ENCODE measurements at regions not wholly inside any gene's neighbourhood (a gene's known extent, or its start where the extent isn't known, plus 50 kb on each side); places are given as distances from the start of the nearest gene placed in this dataset.

DNA sequence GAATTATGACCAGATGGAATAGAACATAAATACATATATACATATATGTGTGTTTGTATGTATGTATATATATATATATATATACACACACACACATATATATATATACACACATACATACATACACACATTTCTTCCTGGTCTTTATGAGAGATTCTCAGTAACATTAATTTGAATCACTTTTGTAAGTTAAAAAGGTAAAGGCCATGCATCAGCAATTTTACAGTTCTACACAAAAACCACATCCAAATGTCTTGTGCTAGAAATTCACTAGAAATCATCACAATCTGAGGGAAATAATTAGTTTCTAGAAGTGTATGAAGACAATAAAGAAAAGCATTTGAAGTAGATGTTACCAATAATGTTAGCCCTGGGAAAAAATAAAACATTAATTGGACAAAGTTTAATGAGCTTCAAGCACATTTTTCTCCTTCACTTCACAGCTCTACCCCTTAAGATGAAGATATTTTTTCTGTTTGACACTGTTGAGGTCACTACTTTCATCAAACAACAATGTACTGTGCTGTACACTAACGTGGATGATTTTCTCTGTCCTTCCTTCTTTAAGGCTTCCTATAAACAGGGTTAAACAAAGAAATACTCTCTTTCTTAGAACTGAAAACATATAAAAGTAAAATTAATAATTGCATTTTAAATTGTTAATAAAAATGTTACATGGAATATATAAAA, 189.2 kb upstream of the NR4A3 start:
- Mint-ChIP-seq H3K36me3 (no peaks in the 10 kb centered on the region), H3K9me3 (no peaks in the 10 kb centered on the region)

DNA sequence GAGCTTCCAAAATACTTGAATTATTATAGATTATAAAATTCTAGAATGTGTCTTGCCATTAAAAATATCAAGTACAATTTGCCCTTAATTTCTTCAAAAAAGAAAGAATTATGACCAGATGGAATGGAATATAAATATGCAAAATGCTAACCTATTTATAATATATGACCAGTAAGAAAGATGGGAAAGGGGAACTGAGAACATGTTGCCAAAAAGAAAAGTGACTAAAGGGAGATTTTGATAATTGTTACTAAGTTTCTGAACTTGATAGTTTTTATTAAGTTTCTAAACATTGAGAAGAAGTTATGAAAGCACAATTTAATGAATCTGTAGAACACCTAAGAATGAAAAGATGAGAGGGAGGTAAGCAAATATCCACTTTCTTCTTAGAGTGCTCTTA, 188.4 kb upstream of the NR4A3 start:
- DNase-seq (ENCODE audit: low spot score) (no peak), ATAC-seq (no peak)
- Mint-ChIP-seq H3K4me1 (peaks cover 8% of the 10 kb centered on the region), H3K36me3 (no peaks in the 10 kb centered on the region), H3K9me3 (no peaks in the 10 kb centered on the region), H3K27ac (no peak overlapping the region), H3K4me3 (no peak overlapping the region), H3K27me3 (ENCODE audit: low read depth) (no peaks in the 10 kb centered on the region)
- POLR2A ChIA-PET: no interaction called here
- CTCF ChIA-PET: no interaction called here
- TF ChIP-seq, protein P1, sequence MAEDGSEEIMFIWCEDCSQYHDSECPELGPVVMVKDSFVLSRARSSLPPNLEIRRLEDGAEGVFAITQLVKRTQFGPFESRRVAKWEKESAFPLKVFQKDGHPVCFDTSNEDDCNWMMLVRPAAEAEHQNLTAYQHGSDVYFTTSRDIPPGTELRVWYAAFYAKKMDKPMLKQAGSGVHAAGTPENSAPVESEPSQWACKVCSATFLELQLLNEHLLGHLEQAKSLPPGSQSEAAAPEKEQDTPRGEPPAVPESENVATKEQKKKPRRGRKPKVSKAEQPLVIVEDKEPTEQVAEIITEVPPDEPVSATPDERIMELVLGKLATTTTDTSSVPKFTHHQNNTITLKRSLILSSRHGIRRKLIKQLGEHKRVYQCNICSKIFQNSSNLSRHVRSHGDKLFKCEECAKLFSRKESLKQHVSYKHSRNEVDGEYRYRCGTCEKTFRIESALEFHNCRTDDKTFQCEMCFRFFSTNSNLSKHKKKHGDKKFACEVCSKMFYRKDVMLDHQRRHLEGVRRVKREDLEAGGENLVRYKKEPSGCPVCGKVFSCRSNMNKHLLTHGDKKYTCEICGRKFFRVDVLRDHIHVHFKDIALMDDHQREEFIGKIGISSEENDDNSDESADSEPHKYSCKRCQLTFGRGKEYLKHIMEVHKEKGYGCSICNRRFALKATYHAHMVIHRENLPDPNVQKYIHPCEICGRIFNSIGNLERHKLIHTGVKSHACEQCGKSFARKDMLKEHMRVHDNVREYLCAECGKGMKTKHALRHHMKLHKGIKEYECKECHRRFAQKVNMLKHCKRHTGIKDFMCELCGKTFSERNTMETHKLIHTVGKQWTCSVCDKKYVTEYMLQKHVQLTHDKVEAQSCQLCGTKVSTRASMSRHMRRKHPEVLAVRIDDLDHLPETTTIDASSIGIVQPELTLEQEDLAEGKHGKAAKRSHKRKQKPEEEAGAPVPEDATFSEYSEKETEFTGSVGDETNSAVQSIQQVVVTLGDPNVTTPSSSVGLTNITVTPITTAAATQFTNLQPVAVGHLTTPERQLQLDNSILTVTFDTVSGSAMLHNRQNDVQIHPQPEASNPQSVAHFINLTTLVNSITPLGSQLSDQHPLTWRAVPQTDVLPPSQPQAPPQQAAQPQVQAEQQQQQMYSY (CRISPR knock-in tag; IDR thresholded peaks at IDR 0.05): no peak
- no peak for TF ChIP-seq CREB1 (CRISPR knock-in tag; IDR thresholded peaks at IDR 0.05)
- no peak for TF ChIP-seq GTF2I (CRISPR knock-in tag; conservative IDR thresholded peaks at IDR 0.05)
- TF ChIP-seq, protein P2, sequence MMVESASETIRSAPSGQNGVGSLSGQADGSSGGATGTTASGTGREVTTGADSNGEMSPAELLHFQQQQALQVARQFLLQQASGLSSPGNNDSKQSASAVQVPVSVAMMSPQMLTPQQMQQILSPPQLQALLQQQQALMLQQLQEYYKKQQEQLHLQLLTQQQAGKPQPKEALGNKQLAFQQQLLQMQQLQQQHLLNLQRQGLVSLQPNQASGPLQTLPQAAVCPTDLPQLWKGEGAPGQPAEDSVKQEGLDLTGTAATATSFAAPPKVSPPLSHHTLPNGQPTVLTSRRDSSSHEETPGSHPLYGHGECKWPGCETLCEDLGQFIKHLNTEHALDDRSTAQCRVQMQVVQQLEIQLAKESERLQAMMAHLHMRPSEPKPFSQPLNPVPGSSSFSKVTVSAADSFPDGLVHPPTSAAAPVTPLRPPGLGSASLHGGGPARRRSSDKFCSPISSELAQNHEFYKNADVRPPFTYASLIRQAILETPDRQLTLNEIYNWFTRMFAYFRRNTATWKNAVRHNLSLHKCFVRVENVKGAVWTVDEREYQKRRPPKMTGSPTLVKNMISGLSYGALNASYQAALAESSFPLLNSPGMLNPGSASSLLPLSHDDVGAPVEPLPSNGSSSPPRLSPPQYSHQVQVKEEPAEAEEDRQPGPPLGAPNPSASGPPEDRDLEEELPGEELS (CRISPR knock-in tag; IDR thresholded peaks at IDR 0.05): no peak
- no peak for TF ChIP-seq ATF6 (CRISPR knock-in tag; IDR thresholded peaks at IDR 0.05)
- TF ChIP-seq, protein P3, sequence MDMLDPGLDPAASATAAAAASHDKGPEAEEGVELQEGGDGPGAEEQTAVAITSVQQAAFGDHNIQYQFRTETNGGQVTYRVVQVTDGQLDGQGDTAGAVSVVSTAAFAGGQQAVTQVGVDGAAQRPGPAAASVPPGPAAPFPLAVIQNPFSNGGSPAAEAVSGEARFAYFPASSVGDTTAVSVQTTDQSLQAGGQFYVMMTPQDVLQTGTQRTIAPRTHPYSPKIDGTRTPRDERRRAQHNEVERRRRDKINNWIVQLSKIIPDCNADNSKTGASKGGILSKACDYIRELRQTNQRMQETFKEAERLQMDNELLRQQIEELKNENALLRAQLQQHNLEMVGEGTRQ (CRISPR knock-in tag; IDR thresholded peaks at IDR 0.05): no peak

More for the DNA sequence above, 189.2 kb upstream of the NR4A3 start:
- H3K27me3 Mint-ChIP-seq (ENCODE audit: low read depth): no peaks in the 10 kb centered on the region
- CTCF ChIA-PET: no interaction called here
- DNase-seq (ENCODE audit: low spot score) (no peak), ATAC-seq (no peak)
- H3K4me3 Mint-ChIP-seq: no peak overlapping the region
- TF ChIP-seq CREM (CRISPR knock-in tag; IDR thresholded peaks at IDR 0.05): no peak
- TF ChIP-seq, protein P3 (CRISPR knock-in tag; IDR thresholded peaks at IDR 0.05): no peak
- TF ChIP-seq CREB1 (CRISPR knock-in tag; IDR thresholded peaks at IDR 0.05): no peak
- no peak for TF ChIP-seq ARID4B (CRISPR knock-in tag; IDR thresholded peaks at IDR 0.05; ENCODE audit: borderline replicate concordance)
- no peak for TF ChIP-seq ZNF423 (CRISPR knock-in tag; IDR thresholded peaks at IDR 0.05)
- TF ChIP-seq E2F1 (CRISPR knock-in tag; IDR thresholded peaks at IDR 0.05): no peak
- TF ChIP-seq ETV6 (CRISPR knock-in tag; IDR thresholded peaks at IDR 0.05): no peak
- no peak for TF ChIP-seq GABPB1 (CRISPR knock-in tag; IDR thresholded peaks at IDR 0.05)
- TF ChIP-seq ZNF416 (CRISPR knock-in tag; IDR thresholded peaks at IDR 0.05): no peak
- H3K27ac Mint-ChIP-seq: no peak overlapping the region
- POLR2A ChIA-PET: no interaction called here
- peaks cover 8% of the 10 kb centered on the region for H3K4me1 Mint-ChIP-seq

Measured in WTC11 (cell line).